ENCODE measurements at regions not wholly inside any gene's neighbourhood (a gene's known extent, or its start where the extent isn't known, plus 50 kb on each side); places are given as distances from the start of the nearest gene placed in this dataset.

DNA sequence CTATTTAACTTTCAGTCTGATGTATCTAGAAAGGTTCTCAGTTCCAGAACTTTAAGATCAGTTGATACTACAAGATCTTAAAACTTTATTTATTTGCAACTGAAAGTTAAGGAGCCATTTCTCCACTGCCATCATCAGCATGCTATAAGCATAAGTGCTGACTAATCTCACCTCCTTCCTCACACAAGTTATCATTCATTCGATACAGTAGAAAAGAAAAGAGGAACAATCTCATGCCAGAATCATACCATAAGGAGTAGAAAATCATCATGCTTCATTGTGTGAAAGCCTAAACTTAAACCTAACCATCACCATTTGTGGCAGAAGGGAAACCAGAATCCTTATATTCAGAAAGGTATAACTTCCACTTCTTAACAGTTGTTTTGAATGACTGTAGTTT lies 176.6 kb upstream of the NRXN1 start:
- TF ChIP-seq, protein P1, sequence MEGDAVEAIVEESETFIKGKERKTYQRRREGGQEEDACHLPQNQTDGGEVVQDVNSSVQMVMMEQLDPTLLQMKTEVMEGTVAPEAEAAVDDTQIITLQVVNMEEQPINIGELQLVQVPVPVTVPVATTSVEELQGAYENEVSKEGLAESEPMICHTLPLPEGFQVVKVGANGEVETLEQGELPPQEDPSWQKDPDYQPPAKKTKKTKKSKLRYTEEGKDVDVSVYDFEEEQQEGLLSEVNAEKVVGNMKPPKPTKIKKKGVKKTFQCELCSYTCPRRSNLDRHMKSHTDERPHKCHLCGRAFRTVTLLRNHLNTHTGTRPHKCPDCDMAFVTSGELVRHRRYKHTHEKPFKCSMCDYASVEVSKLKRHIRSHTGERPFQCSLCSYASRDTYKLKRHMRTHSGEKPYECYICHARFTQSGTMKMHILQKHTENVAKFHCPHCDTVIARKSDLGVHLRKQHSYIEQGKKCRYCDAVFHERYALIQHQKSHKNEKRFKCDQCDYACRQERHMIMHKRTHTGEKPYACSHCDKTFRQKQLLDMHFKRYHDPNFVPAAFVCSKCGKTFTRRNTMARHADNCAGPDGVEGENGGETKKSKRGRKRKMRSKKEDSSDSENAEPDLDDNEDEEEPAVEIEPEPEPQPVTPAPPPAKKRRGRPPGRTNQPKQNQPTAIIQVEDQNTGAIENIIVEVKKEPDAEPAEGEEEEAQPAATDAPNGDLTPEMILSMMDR (IDR thresholded peaks at IDR 0.05), result no peak
- Histone ChIP-seq H3K27me3 (no peaks in the 10 kb centered on the region), H3K4me3 (no peak overlapping the region), H3K36me3 (no peaks in the 10 kb centered on the region), H3K9me3 (no peaks in the 10 kb centered on the region), H3K27ac (no peak overlapping the region), H3K4me1 (no peaks in the 10 kb centered on the region)
- no peak for DNase-seq
- intact Hi-C loops (cut with DNase I; ENCODE audit: low total_unique reads), result no loop called here

DNA sequence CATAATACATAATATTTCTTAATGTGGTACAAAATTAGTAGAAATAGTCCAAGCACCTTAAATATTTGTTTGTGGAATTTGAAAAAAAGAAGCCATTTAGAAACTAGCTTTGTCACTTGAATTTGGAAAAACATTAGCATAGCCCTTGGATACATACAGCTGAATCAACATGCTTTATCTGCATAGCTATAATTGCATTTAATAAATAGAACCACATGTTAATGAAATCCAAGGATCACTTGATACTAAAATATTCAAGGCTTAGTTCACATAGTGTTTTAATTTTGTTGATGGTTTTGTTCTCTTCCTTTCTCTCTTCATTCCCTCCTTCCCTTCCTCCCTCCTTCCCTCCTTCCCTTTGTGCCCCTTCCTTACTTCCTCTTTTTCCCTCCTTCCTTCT lies 169.4 kb upstream of the NRXN1 start:
- H3K4me3 ChIP-seq, result no peak overlapping the region
- intact Hi-C loops (cut with DNase I; ENCODE audit: low total_unique reads), result no loop called here
- no peak for DNase-seq
- H3K36me3 ChIP-seq, result no peaks in the 10 kb centered on the region
- TF ChIP-seq, protein P1 (IDR thresholded peaks at IDR 0.05), result no peak
- H3K27ac ChIP-seq, result no peak overlapping the region
- no peaks in the 10 kb centered on the region for H3K9me3 ChIP-seq
- H3K27me3 ChIP-seq, result no peaks in the 10 kb centered on the region
- H3K4me1 ChIP-seq, result no peaks in the 10 kb centered on the region

DNA sequence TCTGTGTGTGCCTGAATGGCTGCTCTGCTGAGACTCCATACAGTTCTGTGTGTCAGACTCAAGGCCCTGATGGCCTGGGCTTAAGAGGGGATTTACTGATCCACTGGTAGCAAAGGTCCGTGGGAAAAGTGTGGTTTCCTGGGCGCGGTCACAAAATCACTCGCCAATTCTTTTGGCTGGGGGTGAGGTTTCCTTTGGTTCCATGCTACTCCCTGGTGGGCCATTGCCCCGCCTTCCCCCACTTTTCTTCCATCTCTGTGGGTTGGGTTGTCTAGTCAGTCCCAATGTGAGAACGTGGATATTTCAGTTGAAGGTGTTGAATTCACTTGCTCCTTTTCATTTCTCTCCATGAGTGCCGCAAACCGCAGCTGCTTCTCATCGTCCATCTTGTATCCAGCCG lies 162.7 kb upstream of the NRXN1 start:
- intact Hi-C loops (cut with DNase I; ENCODE audit: low total_unique reads), result no loop called here
- no peaks in the 10 kb centered on the region for H3K9me3 ChIP-seq
- H3K4me3 ChIP-seq, result no peak overlapping the region
- no peaks in the 10 kb centered on the region for H3K27me3 ChIP-seq
- no peak for DNase-seq
- H3K27ac ChIP-seq, result no peak overlapping the region
- TF ChIP-seq, protein P1 (IDR thresholded peaks at IDR 0.05), result no peak
- no peaks in the 10 kb centered on the region for H3K4me1 ChIP-seq
- H3K36me3 ChIP-seq, result no peaks in the 10 kb centered on the region

DNA sequence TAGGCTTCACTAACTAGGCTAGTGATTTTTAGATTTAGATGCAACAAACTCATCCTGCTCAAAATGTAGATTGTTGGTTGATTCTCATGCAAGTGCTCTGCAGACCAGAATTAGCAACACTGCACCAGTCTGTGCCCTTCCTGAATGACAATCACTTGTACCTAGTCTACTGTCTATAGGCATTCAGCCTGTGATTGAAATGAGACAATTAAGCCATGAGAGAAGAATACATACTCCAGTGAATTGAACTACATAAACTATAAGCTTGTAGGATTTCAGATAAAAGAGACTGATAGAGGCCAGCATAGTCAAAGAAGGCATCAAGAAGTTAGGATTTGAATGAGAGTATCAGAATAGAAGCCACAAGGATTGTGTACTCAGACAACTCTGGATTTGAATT lies 138.3 kb upstream of the NRXN1 start:
- no peak overlapping the region for H3K4me3 ChIP-seq
- no peak overlapping the region for H3K27ac ChIP-seq
- intact Hi-C loops (cut with DNase I; ENCODE audit: low total_unique reads), result no loop called here
- TF ChIP-seq, protein P1 (IDR thresholded peaks at IDR 0.05), result no peak
- no peaks in the 10 kb centered on the region for H3K9me3 ChIP-seq
- no peaks in the 10 kb centered on the region for H3K27me3 ChIP-seq
- no peaks in the 10 kb centered on the region for H3K36me3 ChIP-seq
- DNase-seq, result no peak
- no peaks in the 10 kb centered on the region for H3K4me1 ChIP-seq

DNA sequence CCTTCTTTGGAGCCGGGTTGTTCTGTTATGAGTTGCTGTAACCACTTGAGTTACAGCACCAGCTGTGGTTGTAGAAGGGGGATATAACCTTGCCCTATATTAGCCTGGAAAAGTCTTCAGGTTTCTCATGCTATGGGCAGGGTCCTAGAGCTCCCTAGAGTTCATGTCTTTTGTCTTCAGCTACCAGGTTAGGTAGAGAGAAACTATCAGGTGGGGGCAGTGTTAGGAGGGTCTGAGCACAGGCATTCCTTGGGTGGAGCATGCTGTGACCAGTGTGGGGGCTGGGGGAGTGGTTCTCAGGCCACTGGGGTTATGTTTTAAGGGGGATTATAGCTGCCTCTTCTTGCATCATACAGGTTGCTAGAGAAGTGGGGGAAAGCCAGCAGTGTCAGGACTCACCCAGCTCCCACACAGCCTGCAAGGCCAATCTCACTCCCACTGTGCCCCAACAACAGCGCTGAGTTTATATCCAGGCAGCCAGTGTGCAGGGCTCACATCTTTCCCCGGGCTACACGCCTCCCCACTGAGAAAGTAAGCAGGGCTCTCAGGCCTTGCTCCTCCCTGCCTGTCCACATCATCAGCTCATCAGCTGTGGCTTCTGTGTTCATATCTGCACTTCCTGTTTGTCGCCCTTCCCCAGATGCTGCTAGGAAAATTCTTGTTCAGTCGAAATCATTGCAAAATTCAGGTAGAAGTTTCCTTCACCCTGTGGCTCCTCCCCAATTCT lies 133.8 kb upstream of the NRXN1 start:
- H3K27ac ChIP-seq, result no peak overlapping the region
- intact Hi-C loops (cut with DNase I; ENCODE audit: low total_unique reads), result no loop called here
- TF ChIP-seq, protein P1 (IDR thresholded peaks at IDR 0.05), result no peak

DNA sequence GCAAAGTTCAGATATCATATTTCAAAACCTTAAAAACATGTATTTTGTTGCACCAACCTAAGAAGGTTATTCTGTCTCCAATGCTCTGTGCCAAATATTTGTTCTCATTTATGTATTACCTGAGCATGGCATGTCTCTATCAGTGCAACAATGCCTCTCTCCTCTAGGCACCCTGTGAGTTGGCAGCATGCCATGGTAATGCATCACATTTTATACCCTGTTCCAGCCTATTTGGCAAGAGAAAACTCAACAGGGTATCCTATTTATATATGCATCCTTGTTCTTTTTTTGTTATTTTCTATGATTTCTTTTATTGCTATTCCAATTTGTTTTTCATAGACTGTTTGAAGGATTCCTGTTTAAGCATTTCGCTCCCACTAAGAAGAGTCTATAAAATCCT lies 126.3 kb upstream of the NRXN1 start:
- intact Hi-C loops (cut with DNase I; ENCODE audit: low total_unique reads), result no loop called here
- no peak overlapping the region for H3K4me3 ChIP-seq

More for the DNA sequence above, 133.8 kb upstream of the NRXN1 start:
- H3K4me3 ChIP-seq, result no peak overlapping the region
- H3K27me3 ChIP-seq, result no peaks in the 10 kb centered on the region
- H3K9me3 ChIP-seq, result no peaks in the 10 kb centered on the region
- DNase-seq, result no peak
- H3K36me3 ChIP-seq, result no peaks in the 10 kb centered on the region
- no peaks in the 10 kb centered on the region for H3K4me1 ChIP-seq

More for the DNA sequence above, 126.3 kb upstream of the NRXN1 start:
- no peaks in the 10 kb centered on the region for H3K9me3 ChIP-seq
- no peaks in the 10 kb centered on the region for H3K4me1 ChIP-seq
- DNase-seq, result no peak
- no peaks in the 10 kb centered on the region for H3K36me3 ChIP-seq
- no peaks in the 10 kb centered on the region for H3K27me3 ChIP-seq
- no peak overlapping the region for H3K27ac ChIP-seq
- TF ChIP-seq, protein P1 (IDR thresholded peaks at IDR 0.05), result no peak
